ENCODE measurements at regions not wholly inside any gene's neighbourhood (a gene's known extent, or its start where the extent isn't known, plus 50 kb on each side); places are given as distances from the start of the nearest gene placed in this dataset.

DNA sequence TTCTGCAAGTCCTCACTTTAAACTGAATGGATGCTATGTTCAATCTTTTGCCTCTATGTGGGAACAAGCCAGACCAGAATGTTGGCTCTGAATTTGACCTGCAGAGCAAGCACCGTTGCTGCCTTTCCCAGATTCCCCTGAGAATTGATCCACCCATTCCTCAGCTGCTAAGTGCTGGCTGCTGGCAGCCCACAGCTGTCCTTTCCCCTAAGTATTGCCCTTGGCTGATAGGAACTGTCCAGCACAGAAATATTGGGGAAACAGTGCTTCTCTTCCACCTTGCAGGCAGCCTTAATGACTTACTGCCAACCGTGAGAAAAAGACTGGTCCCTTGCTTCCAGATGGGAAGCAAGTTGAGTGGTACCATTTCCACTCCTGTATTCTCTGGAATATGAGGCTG lies 475.9 kb downstream of the PDHA2 start:
- no peak for DNase-seq (ENCODE audit: low read depth)
- no peak overlapping the region for H3K4me3 ChIP-seq (ENCODE audit: low read depth, low read length)
- TF ChIP-seq, protein P1, sequence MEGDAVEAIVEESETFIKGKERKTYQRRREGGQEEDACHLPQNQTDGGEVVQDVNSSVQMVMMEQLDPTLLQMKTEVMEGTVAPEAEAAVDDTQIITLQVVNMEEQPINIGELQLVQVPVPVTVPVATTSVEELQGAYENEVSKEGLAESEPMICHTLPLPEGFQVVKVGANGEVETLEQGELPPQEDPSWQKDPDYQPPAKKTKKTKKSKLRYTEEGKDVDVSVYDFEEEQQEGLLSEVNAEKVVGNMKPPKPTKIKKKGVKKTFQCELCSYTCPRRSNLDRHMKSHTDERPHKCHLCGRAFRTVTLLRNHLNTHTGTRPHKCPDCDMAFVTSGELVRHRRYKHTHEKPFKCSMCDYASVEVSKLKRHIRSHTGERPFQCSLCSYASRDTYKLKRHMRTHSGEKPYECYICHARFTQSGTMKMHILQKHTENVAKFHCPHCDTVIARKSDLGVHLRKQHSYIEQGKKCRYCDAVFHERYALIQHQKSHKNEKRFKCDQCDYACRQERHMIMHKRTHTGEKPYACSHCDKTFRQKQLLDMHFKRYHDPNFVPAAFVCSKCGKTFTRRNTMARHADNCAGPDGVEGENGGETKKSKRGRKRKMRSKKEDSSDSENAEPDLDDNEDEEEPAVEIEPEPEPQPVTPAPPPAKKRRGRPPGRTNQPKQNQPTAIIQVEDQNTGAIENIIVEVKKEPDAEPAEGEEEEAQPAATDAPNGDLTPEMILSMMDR (IDR thresholded peaks at IDR 0.05; ENCODE audit: control insufficient read depth, extremely low read depth, insufficient read depth), result no peak

DNA sequence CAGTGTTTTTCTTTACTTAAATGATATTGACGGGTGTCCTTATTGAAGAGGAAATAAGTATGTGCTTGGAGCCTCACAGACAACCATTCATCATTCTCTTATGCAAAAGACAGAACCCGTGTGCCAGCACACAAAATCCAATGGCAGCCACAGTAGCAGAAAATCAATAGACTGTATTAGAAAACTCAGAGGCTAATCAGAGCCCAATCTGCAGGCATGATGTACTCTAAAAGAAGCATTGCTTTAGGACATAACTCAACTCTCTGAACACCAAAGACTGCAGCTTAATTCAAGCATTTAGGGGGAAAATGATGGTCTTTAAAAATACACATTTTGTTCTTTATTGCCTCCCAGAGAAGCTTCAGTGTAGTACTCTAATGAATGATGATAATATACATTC lies 476.9 kb downstream of the PDHA2 start:
- no peak overlapping the region for H3K4me3 ChIP-seq (ENCODE audit: low read depth, low read length)
- DNase-seq (ENCODE audit: low read depth), result no peak
- TF ChIP-seq, protein P1 (IDR thresholded peaks at IDR 0.05; ENCODE audit: control insufficient read depth, extremely low read depth, insufficient read depth), result no peak

DNA sequence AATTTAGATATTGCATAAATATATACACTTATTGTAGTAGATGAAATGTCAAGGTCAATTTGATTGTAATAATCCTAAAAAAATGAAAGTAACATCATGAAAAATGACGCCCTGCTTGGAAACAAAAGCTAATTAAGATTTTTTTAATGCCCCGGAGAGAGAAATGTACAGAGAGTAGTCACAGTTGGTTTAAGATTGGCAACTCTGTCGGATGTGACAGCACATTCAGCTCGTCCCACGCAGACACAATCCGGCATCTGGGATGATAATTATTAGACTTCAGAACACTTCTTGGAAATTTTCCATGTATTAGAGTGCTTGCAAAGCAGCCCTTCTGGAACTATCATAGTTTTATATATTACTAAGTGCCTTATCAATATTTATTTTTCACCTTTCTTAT lies 478.0 kb downstream of the PDHA2 start:
- TF ChIP-seq, protein P1 (IDR thresholded peaks at IDR 0.05; ENCODE audit: control insufficient read depth, extremely low read depth, insufficient read depth), result no peak

DNA sequence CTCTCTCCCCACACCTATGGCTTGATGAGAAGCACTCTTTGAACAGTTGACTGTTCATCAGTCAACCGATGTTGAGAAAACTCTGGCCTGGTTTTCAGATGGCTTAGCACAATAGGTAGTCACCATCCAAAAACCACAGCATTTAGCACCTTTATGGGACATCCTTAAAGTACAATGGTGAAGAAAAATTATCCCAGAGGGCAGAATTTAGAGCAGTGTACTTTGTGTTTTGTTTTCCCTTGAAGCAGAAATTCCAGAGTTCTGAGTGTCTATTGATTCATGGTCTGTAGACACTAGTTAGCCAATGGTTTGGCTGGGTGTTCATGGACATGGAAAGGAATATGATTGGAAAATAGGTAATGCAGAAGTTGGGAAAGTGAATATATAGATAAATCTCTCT lies 487.0 kb downstream of the PDHA2 start:
- TF ChIP-seq, protein P1 (IDR thresholded peaks at IDR 0.05; ENCODE audit: control insufficient read depth, extremely low read depth, insufficient read depth), result no peak
- H3K4me3 ChIP-seq (ENCODE audit: low read depth, low read length), result no peak overlapping the region
- no peak for DNase-seq (ENCODE audit: low read depth)

More for the DNA sequence above, 478.0 kb downstream of the PDHA2 start:
- H3K4me3 ChIP-seq (ENCODE audit: low read depth, low read length), result no peak overlapping the region
- no peak for DNase-seq (ENCODE audit: low read depth)

DNA sequence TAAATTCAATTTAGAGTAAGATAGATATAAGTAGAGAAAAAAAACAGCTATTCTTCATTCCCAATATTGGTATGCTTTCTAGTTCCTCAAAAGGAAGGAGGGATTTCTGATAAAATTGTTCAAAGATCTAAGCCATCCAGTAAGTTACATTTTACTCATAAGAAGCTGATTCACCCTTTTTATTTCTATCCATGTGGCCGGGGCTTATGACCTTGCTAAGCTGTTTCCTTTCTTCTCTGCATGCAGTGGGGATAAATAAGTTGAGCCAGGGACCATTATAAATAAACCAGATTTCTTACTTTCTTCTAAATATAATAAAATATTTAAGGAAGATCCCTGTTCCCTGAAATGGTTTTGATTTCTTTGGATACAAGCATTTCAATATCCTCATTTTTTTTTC lies 502.3 kb downstream of the PDHA2 start:
- no peak overlapping the region for H3K4me3 ChIP-seq (ENCODE audit: low read depth, low read length)
- TF ChIP-seq, protein P1 (IDR thresholded peaks at IDR 0.05; ENCODE audit: control insufficient read depth, extremely low read depth, insufficient read depth), result no peak
- no peak for DNase-seq (ENCODE audit: low read depth)

DNA sequence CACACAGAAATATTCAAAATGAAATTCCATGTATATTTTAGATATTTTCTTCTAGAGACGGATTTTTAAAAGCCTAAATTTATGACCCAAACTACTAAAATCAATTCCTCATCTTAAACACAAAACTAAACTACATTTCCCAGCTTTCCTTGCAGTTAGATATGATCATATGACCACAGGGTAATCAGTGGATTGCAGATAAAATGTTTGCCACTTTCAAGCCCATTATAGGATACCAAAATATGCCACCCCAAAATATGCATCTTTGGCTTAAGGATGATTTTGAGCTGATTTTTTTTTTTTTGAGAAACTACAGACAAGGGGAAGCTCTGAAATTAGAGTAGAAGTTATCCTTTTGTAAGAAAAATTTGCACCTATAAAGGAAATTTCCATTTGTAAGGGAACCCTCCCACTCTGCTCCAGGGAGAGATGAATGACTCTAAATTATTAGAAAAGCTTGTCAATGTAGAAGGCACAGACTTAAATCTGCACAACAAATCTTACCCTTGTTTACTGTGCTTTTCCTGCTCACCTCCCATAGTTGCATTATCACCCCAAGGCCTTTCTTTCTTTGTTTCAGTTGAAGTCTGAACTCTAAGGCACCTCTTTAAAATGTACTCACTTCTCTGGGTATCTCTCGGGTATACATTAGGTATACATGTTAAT lies 503.0 kb downstream of the PDHA2 start:
- H3K4me3 ChIP-seq (ENCODE audit: low read depth, low read length), result no peak overlapping the region
- no peak for DNase-seq (ENCODE audit: low read depth)
- TF ChIP-seq, protein P1 (IDR thresholded peaks at IDR 0.05; ENCODE audit: control insufficient read depth, extremely low read depth, insufficient read depth), result no peak

DNA sequence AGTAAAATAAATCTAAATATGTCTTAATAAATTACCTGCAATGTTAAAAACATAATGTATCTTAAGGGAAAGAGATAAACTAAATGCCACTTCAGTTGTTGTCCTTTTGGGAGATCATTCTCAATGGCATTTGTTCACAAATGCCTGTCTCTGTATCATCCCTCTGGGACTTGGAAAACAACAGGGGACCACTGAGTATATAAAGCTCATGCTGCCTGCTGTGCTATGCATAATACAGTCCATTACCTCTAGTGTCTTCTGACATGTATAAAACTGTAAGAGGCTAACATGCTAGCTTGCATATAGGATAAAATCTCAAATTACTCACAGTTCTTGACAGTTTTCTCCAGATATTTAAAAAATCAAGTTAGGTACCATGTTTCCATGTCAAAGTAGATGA lies 503.9 kb downstream of the PDHA2 start:
- TF ChIP-seq, protein P1 (IDR thresholded peaks at IDR 0.05; ENCODE audit: control insufficient read depth, extremely low read depth, insufficient read depth), result no peak
- no peak for DNase-seq (ENCODE audit: low read depth)
- no peak overlapping the region for H3K4me3 ChIP-seq (ENCODE audit: low read depth, low read length)

All from LNCaP clone FGC (cell line).